GM23248 (cell line): ENCODE measurements at regions not wholly inside any gene's neighbourhood (a gene's known extent, or its start where the extent isn't known, plus 50 kb on each side); places are given as distances from the start of the nearest gene placed in this dataset.

Experiments
- EZH2 ChIP-seq: fragments of 200-600 bp; sonication (generic); IDR thresholded peaks from 2 replicates; pipeline ENCODE4 v1.6.1; 2018; ENCODE audit warnings: antibody characterized with exemption, mild to moderate bottlenecking; ENCODE audit not compliant: insufficient read depth, poor library complexity, severe bottlenecking
- EZH2phosphoT487 ChIP-seq: fragments of 200-600 bp; sonication (generic); IDR thresholded peaks from 2 replicates; pipeline ENCODE4 v1.6.1; 2018; ENCODE audit warnings: antibody characterized with exemption, moderate library complexity, mild to moderate bottlenecking, low read depth; ENCODE audit not compliant: insufficient read depth

DNA sequence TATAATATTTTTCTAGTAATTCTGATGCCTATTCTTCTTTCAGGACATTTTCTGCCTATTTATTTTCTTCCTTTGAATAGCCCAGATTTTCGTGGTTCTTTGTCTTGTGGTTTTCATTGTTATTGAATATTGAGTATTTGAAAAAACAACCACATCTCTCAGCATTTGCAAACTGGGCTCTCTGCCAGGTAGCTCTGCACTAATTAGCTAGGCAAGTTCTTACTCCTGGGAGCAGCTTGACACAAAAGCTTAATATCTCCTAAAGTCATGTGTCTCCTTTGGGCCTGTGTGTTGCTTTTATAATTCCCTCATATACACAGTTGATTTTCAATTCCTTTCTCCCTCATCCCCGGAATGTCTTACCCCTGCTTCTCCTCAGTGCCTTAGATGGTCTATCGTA, 413.5 kb upstream of the GRIA3 start:
- TF ChIP-seq EZH2 (no peak), EZH2phosphoT487 (no peak)
